ENCODE measurements at regions not wholly inside any gene's neighbourhood (a gene's known extent, or its start where the extent isn't known, plus 50 kb on each side); places are given as distances from the start of the nearest gene placed in this dataset.

GRCh38 chr1:87612956-87613355 is 284.3 kb downstream of the LMO4 start:
- H3K9ac ChIP-seq (ENCODE audit: low read depth, low read length) = no peak overlapping the region
- H3K36me3 ChIP-seq (ENCODE audit: insufficient read depth, low read length) = no peaks in the 10 kb centered on the region
- H3K9me3 ChIP-seq (ENCODE audit: control insufficient read depth, insufficient read depth, low read length) = no peaks in the 10 kb centered on the region
- no peaks in the 10 kb centered on the region for H3K4me1 ChIP-seq (ENCODE audit: insufficient read depth, low read length)

DNA sequence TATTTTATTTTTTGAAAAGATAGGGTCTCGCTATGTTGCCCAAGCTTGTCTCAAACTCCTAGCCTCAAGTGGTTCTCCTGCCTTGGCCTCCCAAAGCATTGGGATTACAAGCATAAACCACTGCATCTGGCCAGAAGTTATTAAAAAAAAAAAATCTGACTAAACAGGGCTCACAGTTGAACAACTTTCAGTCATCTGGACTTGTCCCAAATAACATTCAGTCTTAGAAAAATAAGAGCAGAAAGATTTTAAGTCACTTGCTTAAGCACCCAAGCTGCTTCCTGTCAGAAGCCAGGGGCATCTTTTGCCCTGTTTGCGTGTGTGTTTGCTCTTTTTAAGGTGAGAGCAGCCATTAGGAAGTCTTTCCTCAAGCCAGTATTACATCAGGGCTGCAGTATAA is 286.8 kb downstream of the LMO4 start:
- no peak overlapping the region for H3K9ac ChIP-seq (ENCODE audit: low read depth, low read length)
- H3K36me3 ChIP-seq (ENCODE audit: insufficient read depth, low read length) = no peaks in the 10 kb centered on the region
- no peaks in the 10 kb centered on the region for H3K4me1 ChIP-seq (ENCODE audit: insufficient read depth, low read length)
- H3K9me3 ChIP-seq (ENCODE audit: control insufficient read depth, insufficient read depth, low read length) = no peaks in the 10 kb centered on the region

DNA sequence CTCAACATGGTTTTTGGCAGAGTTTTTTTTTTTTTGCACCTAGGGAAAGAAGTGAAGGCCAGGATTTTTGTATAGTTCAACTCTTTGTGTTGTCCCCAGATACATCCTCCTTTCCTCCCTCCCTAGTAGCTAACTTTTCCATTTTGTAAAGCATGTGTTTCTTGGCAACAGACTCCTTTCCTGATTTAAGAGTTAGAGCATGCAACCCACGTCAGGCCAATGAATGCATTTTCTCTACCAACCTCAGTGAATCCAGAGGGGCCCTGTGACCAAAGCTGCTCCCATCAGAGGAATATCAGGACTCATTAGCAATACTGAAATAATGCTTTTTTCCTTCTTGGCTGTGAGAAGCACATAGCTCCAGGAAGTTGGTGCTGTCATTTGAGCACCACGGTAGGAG is 287.2 kb downstream of the LMO4 start:
- no peaks in the 10 kb centered on the region for H3K9me3 ChIP-seq (ENCODE audit: control insufficient read depth, insufficient read depth, low read length)
- no peaks in the 10 kb centered on the region for H3K36me3 ChIP-seq (ENCODE audit: insufficient read depth, low read length)
- H3K4me1 ChIP-seq (ENCODE audit: insufficient read depth, low read length) = no peaks in the 10 kb centered on the region
- H3K9ac ChIP-seq (ENCODE audit: low read depth, low read length) = no peak overlapping the region

DNA sequence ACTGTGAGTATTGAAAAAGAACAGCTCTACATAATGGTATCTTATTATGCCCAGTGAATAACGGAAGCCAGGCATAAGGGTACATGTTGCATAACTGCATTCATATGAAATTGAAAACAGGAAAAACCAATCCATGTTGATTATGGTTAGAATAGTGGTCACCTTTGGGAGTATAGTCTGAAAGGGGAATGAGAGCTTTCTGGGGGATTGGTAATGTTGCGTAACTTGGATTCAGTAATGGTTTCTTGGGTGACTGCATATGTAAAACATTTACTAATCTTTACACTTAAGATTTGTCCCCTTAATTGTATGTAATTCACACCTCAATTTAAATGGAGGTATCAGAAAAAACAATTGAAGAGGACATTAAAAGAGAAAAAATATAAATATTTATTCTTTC is 292.1 kb downstream of the LMO4 start:
- no peaks in the 10 kb centered on the region for H3K36me3 ChIP-seq (ENCODE audit: insufficient read depth, low read length)

GRCh38 chr1:87629673-87630072 is 301.0 kb downstream of the LMO4 start:
- Histone ChIP-seq H3K4me1 (ENCODE audit: insufficient read depth, low read length) (no peaks in the 10 kb centered on the region), H3K36me3 (ENCODE audit: insufficient read depth, low read length) (no peaks in the 10 kb centered on the region), H3K9ac (ENCODE audit: low read depth, low read length) (no peak overlapping the region)

More for the DNA sequence above, 292.1 kb downstream of the LMO4 start:
- Histone ChIP-seq H3K9ac (ENCODE audit: low read depth, low read length) (no peak overlapping the region), H3K9me3 (ENCODE audit: control insufficient read depth, insufficient read depth, low read length) (no peaks in the 10 kb centered on the region), H3K4me1 (ENCODE audit: insufficient read depth, low read length) (no peaks in the 10 kb centered on the region)

GRCh38 chr1:87632232-87632631 is 303.6 kb downstream of the LMO4 start:
- Histone ChIP-seq H3K4me1 (ENCODE audit: insufficient read depth, low read length) (no peaks in the 10 kb centered on the region), H3K9ac (ENCODE audit: low read depth, low read length) (no peak overlapping the region), H3K36me3 (ENCODE audit: insufficient read depth, low read length) (no peaks in the 10 kb centered on the region), H3K9me3 (ENCODE audit: control insufficient read depth, insufficient read depth, low read length) (peaks cover 4% of the 10 kb centered on the region)

More at GRCh38 chr1:87629673-87630072, 301.0 kb downstream of the LMO4 start:
- H3K9me3 ChIP-seq (ENCODE audit: control insufficient read depth, insufficient read depth, low read length) = no peaks in the 10 kb centered on the region

- Histone ChIP-seq H3K9me3 (ENCODE audit: control insufficient read depth, insufficient read depth, low read length) (peaks cover 9% of the 10 kb centered on the region), H3K4me1 (ENCODE audit: insufficient read depth, low read length) (no peaks in the 10 kb centered on the region), H3K36me3 (ENCODE audit: insufficient read depth, low read length) (no peaks in the 10 kb centered on the region), H3K9ac (ENCODE audit: low read depth, low read length) (no peak overlapping the region)
These were observed 307.7 kb downstream of the LMO4 start for GRCh38 chr1:87636198-87636892.

GRCh38 chr1:87638636-87639035 is 310.0 kb downstream of the LMO4 start:
- Histone ChIP-seq H3K36me3 (ENCODE audit: insufficient read depth, low read length) (no peaks in the 10 kb centered on the region), H3K9ac (ENCODE audit: low read depth, low read length) (no peak overlapping the region), H3K9me3 (ENCODE audit: control insufficient read depth, insufficient read depth, low read length) (peaks cover 9% of the 10 kb centered on the region), H3K4me1 (ENCODE audit: insufficient read depth, low read length) (peaks cover 14% of the 10 kb centered on the region)

DNA sequence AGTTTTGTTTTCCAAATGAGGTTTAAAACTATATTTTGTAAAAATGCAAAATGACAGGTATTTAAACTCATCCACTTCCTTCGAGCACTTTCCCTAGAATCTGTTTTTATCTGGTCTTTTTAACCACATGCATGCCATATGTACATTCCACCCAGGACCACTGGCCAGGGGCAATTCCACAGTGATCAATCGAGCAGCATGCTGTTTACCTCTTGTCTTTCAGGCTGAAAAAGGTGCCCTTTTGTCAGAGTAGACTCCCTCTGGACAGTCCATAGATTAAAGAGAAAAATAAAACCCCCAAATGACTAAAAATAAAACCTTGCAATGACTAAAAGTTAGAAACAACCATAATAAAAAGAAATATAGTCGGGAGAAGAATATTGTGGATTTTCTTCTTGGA is 313.3 kb downstream of the LMO4 start:
- Histone ChIP-seq H3K9ac (ENCODE audit: low read depth, low read length) (no peak overlapping the region), H3K4me1 (ENCODE audit: insufficient read depth, low read length) (peaks cover 31% of the 10 kb centered on the region), H3K9me3 (ENCODE audit: control insufficient read depth, insufficient read depth, low read length) (peaks cover 7% of the 10 kb centered on the region), H3K36me3 (ENCODE audit: insufficient read depth, low read length) (no peaks in the 10 kb centered on the region)

DNA sequence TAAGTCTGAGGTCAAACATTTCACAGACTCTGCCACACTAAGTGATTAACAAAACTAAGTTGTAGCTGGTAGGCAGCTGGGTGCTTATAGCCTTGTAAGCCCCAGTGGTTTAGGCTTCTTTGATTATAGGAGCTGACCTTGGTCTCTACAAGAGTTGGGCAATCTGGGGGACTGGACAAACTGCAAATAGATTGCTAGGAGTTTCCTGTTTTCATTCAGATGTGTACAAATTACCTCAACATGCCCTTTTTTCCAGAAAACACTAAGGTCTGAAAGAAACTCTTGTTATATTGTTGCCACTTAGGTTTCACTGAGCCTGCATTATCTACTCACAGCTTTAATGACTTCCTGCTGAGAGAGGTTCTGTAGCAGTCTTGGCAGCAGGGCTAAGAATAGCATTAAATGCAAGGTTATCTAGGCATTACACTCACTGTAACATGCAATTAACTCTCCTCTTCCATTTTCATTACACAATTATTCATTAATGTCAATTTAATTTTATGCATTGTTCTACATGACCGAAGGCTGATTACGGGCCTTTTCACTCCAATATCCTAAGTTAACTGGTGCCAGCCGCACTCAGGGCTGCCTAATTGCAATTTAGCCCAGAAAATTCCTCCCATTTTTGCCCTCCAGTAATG is 314.0 kb downstream of the LMO4 start:
- no peak overlapping the region for H3K9ac ChIP-seq (ENCODE audit: low read depth, low read length)
- H3K36me3 ChIP-seq (ENCODE audit: insufficient read depth, low read length) = no peaks in the 10 kb centered on the region
- H3K4me1 ChIP-seq (ENCODE audit: insufficient read depth, low read length) = peaks cover 31% of the 10 kb centered on the region
- H3K9me3 ChIP-seq (ENCODE audit: control insufficient read depth, insufficient read depth, low read length) = peaks cover 4% of the 10 kb centered on the region; the same call in 1 of the 2 replicates

GRCh38 chr1:87644033-87644578 is 315.4 kb downstream of the LMO4 start:
- Histone ChIP-seq H3K36me3 (ENCODE audit: insufficient read depth, low read length) (no peaks in the 10 kb centered on the region), H3K9ac (ENCODE audit: low read depth, low read length) (no peak overlapping the region), H3K9me3 (ENCODE audit: control insufficient read depth, insufficient read depth, low read length) (0 out of 2 replicates have a peak, but pooled peaks cover under 1% of the 10 kb centered on the region), H3K4me1 (ENCODE audit: insufficient read depth, low read length) (peaks cover 31% of the 10 kb centered on the region)

GRCh38 chr1:87644579-87645190 is 316.0 kb downstream of the LMO4 start:
- H3K4me1 ChIP-seq (ENCODE audit: insufficient read depth, low read length) = peaks cover 31% of the 10 kb centered on the region
- no peaks in the 10 kb centered on the region for H3K9me3 ChIP-seq (ENCODE audit: control insufficient read depth, insufficient read depth, low read length)
- no peaks in the 10 kb centered on the region for H3K36me3 ChIP-seq (ENCODE audit: insufficient read depth, low read length)
- H3K9ac ChIP-seq (ENCODE audit: low read depth, low read length) = no peak overlapping the region

DNA sequence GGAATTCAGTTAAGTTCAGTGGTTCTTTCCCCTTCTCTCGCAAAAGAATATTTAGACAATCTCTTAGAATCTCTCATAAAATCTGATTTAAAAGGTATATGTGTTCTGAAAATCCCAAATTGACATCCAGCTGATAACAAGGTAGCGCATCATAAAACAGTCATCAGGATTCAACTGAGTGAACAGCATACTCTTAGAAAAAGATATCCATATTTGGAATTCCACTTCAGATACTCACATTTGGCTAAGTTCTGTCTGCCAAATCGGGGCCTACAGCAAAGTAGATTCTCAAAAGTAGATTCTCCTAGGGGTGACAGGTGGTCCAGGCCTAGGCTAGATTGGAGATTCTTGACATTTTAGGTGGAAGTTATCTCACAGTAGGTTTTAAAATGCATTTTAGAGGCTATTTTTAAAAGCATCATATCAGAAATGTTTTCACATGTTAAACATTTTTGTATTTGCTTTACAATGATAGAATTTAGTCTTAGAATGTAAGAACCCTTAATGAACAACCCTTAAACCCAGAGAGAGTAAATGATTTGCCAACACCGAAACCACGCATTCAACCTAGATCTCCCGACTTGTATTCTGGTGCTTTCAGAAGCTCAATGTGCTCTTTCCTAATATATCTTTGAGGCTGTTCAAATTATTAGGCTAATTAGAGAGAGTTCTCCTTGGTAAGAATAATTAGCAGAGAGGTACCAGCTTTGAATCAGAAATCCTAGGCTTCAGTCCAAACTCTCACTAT is 318.9 kb downstream of the LMO4 start:
- Histone ChIP-seq H3K9ac (ENCODE audit: low read depth, low read length) (no peak overlapping the region), H3K9me3 (ENCODE audit: control insufficient read depth, insufficient read depth, low read length) (no peaks in the 10 kb centered on the region), H3K4me1 (ENCODE audit: insufficient read depth, low read length) (peaks cover 27% of the 10 kb centered on the region)

More for the DNA sequence above, 318.9 kb downstream of the LMO4 start:
- no peaks in the 10 kb centered on the region for H3K36me3 ChIP-seq (ENCODE audit: insufficient read depth, low read length)

Data from ES-I3 (cell line).